Right ventricle myocardium superior (tissue), 1 donor: ENCODE measurements at regions not wholly inside any gene's neighbourhood (a gene's known extent, or its start where the extent isn't known, plus 50 kb on each side); places are given as distances from the start of the nearest gene placed in this dataset.
A peak's percentile ranks its signal among the peaks of the same experiment; 100 is the strongest.
"Not testable (repeated sequence)": the region's sequence is repeated elsewhere in the genome, so short reads cannot be mapped to it uniquely, and the experiment has no call there.

Experiments used
- ATAC-seq: fragments of 200-7000 bp; cut with Tn5 transposase; one replicate; pipeline ENCODE4 v1.9.1; 2020; ENCODE audit warnings: mild to moderate bottlenecking; ENCODE audit not compliant: poor library complexity
- DNase-seq: peaks from one replicate; pipeline ENCODE4 v3.0.0-alpha.2; 2020
- intact Hi-C: fragments of 100-400 bp; cut with DNase I; formaldehyde crosslinking; loops from one replicate; pipeline ENCODE4 v1.11.2; 2022
- donor health status: DM: no; HTN: yes; CAD: no; lungs with severe emphysema.

DNA sequence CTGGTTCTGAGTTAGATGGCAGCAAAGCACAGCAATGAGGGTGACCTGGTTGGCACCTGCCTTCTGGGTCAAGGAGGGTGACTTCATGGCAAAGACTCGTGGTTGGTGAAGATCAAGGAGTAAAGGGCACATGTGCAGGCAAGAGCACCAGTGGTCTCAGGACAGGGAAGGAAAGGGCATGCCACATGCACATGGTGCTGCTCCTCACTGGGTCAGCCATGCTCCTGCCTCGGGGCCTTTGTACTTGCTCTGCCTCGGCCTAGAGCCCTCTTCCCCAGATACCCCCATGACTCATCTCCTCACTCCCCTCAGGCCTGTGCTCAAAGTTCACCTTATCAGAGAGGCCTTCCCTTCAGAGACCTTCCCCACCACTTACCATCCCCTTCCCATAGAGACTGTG, 106.7 kb upstream of the KDM7A start:
- intact Hi-C loops = no loop called here
- no peak for DNase-seq
- ATAC-seq = no peak

DNA sequence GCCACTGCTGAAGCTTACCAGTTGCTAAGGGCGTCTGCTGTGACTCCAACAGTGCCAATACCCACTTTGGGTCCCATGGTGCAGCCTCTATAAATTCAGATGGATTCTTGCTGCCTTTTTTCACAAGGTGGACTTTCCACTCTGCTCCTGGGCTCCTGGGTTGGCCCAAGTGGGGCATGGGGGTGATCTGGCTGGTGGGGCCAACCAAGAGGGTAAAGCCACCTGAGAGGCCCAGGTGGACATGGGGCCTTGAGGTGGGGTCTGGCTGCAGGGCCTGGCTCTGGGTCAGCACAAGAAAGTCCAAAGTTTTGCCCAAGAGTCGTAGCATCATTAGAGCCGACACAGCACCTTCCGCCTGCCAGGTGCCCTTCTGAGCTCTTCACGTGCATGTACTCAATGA, 105.2 kb upstream of the KDM7A start:
- DNase-seq (no peak), ATAC-seq (no peak)
- intact Hi-C loops = no loop called here

DNA sequence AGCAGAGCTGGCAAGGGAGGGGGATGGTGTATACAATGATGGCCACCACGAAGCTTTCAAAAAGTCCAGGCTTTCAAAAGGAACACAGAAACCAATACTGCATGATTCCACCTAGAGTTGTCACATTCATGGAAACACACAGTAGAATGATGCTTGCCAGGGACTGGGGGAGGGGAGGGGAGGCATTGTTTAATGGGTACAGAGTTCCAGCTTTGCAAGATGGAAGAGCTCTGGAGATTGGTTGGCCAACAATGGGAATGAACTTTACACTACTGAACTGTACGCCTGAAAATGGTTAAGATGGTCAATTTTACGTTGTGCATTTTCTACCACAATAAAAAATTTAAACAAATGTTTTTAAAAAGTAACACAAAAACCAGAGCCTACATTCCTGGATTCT, 104.5 kb upstream of the KDM7A start:
- intact Hi-C loops = no loop called here
- no peak for ATAC-seq
- no peak for DNase-seq

- intact Hi-C loops = no loop called here
- DNase-seq = no peak
- no peak for ATAC-seq
Observed at GRCh38 chr7:140276001-140276400, 99.2 kb upstream of the KDM7A start.

DNA sequence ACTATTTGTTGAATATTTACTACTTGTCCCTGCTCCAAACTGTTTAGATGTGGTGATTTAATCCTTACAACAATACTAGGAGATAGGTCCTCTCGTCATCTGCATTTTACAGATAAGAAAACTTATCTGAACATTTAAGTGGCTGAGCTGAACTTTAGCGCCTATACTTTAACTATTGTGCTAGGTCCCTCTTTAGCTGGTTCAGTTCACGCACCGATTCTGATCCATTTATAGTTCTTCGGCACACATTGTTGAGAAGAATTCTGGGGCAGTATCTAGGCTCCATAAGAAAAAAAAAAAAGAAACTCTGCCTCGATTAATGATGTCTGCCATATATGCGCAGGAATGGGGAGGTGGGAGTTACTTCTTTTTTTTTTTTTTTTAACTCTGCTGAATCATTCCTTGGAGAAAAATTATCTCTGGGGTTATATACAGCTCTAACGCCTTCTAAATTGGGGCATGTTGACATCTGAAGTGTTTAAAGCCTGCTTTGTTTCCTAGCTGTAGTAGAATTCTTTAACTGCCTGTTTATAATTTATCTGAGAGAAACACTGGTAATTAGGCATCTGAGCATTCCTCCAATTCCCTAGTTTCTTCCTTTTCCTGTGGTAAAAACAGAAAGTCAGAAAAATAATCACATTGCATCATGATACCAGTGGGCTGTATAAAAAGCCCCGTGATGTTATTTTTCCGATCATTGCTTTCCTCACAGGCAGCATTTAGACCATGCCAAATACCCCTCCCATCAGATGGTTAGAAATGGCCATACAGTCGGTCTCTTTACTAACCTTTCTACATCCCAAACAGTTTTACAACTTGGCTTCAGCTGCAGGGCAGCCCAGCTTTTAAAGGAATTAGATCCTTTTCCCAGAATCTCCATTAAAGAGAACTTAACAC, 98.5 kb upstream of the KDM7A start:
- DNase-seq = no peak
- intact Hi-C loops = no loop called here
- no peak for ATAC-seq

DNA sequence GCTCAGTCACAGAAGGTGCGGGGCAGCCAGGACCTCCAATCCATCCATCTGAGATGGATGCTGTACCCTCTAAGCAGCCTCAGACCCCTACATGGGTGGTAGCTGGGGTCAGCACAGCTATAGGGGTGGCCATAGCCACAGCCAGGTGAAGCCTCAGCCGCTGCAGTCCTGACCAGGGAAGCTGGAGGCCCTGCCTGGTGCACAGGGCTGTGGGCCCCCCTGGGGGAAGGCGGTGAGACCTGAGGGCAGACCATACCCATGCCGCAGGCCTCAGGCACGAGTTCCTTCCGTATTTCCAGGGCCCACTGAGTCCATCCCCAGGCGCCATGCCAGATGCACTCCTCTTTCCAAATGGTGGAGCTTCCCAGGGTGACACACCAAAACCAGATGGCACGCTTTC, 96.6 kb upstream of the KDM7A start:
- DNase-seq (no peak), ATAC-seq (no peak)
- intact Hi-C loops = no loop called here

GRCh38 chr7:140271643-140271968, 94.8 kb upstream of the KDM7A start:
- DNase-seq, ATAC-seq, intact Hi-C loops: not testable (repeated sequence)

DNA sequence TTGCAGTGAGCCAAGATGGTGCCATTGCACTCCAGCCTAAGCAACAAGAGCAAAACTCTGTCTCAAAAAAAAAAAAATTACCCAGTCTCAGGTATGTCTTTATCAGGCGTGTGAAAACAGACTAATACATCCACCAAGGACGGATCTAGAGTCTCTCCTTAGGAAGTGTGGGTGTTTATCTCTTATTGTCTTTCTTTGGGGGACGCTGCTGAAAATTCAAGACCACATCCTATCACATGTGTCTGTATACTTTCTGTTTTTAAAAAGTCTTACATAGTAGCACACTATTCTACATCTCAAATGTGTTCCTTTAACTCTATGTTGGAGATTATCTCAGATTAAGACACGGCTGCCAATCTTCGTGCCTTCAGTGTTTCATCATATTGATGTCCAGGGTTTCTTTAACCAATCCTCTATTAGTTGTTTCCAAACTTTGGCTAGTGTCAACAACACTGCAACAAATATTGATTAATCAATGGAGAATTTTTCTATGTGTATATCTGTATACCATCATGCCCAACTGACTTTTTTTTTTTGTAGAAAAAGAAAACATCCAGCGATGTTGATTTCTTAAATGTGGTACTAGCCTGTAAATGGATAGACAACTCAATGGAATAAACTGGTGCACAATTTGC, 92.3 kb upstream of the KDM7A start:
- intact Hi-C loops = no loop called here

DNA sequence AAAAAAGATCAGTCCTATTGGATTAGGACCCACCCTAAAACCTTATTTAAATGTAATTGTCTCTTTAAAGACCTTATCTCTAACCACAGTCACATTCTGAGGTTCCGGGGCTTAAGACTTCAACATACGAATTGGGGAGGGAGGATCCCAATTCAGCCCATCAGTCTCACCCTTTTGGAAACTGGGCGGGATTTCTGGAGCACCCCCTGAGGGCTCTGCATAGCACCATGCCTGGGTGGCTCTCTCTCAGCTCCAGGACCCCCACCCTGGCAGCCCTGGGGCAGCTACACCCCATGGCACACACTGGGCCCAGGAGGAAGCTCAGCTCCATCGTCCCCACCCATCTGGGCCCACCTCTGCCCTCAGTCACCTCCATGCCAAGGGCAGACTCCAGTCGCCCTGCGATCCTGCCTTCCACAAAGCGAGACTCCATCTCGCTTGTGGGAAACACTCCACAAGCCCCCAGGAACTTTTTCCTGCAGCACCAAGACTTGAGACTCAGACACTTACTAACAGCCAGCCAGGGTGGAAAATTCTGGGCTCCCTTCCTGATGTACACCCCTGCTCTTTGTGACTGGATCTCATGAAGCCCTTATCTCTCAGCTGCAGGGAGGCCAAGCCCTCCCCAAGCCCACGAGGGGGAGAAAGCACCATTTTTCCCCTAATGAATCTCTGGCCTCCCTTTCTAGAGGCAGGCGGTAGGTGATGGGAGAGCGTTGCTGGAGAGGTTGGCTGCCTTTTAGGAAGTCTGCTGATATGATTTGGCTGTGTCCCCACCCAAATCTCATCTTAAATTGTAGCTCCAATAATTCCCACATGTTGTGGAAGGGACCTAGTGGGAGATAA, 90.8 kb upstream of the KDM7A start:
- intact Hi-C loops = no loop called here
- ATAC-seq = no peak
- no peak for DNase-seq

More for the DNA sequence above, 92.3 kb upstream of the KDM7A start:
- ATAC-seq = no peak
- no peak for DNase-seq

- DNase-seq (no peak), ATAC-seq (no peak)
- intact Hi-C loops = no loop called here
Observed at GRCh38 chr7:140263277-140263676, 86.5 kb upstream of the KDM7A start.

GRCh38 chr7:140262242-140262903, 85.6 kb upstream of the KDM7A start:
- DNase-seq (no peak), ATAC-seq (no peak)
- intact Hi-C loops = no loop called here

DNA sequence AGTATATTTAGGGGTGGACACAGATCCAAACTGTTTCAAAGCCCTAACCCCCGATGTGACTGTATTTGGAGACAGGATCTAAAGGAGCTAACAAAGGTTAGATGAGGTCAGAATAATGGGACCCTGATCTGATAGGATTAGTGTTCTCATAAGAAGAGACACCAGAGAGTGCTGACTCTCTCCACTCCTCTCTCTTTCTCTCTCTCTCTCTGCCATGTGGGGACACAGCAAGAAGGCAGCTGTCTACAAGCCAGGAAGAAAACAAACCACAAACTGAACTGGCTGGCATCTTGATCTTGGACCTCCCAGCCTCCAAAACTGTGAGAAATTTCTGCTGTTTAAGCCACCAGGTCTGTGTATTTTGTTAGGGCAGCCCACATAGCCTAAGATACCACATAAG, 84.7 kb upstream of the KDM7A start:
- intact Hi-C loops = no loop called here
- no peak for DNase-seq
- ATAC-seq = no peak

DNA sequence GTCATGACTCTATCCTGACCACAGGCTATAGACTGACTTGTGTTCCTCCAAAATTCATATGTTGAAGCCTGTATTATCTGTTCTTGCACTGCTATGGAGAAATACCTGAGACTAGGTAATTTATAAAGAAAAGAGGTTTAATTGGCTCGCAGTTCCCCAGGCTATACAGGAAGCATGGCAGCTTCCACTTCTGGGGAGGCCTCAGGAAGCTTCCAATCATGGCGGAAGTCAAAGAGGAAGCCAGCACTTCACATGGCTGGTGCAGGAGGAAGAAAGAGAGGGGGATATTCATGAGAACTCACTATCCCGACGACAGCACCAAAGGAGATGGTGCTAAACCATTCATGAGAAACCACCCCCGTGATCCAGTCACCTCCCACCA, 84.3 kb upstream of the KDM7A start:
- intact Hi-C loops = no loop called here
- no peak for ATAC-seq
- DNase-seq = no peak

GRCh38 chr7:140260352-140261104, 83.7 kb upstream of the KDM7A start:
- DNase-seq (no peak), ATAC-seq (no peak)
- intact Hi-C loops = no loop called here

DNA sequence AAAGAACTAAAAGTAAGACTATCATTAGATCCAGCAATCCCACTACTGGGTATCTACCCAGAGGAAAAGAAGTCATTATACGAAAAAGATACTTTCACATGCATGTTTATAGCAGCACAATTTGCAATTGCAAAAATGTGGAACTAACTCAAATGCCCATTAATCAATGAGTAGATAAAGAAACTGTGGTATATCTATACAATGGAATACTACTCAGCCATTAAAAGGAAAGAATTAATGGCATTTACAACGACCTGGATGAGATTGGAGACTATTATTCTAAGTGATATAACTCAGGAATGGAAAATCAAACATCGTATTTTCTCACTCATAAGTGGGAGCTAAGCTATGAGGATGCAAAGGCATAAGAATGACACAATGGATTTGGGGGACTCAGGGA, 80.5 kb upstream of the KDM7A start:
- DNase-seq, ATAC-seq, intact Hi-C loops: not testable (repeated sequence)

DNA sequence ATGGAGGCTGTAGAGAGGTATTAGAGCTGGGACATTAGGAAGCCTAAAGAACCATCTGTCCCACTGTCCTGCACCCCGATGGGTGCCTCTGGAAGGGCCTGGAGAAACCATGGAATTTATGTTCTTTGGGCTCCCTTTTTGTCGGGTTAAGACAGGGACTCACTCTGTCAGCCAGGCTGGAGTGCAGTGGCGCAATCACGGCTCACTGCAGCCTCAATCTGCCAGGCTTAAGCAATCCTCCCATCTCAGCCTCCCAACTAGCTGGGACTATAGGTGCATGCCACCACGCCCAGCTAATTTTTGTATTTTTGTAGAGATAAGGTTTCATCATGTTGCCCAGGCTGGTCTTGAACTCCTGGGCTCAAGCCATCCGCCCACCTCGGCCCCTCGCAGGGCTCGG, 78.2 kb upstream of the KDM7A start:
- intact Hi-C loops, DNase-seq, ATAC-seq: not testable (repeated sequence)

DNA sequence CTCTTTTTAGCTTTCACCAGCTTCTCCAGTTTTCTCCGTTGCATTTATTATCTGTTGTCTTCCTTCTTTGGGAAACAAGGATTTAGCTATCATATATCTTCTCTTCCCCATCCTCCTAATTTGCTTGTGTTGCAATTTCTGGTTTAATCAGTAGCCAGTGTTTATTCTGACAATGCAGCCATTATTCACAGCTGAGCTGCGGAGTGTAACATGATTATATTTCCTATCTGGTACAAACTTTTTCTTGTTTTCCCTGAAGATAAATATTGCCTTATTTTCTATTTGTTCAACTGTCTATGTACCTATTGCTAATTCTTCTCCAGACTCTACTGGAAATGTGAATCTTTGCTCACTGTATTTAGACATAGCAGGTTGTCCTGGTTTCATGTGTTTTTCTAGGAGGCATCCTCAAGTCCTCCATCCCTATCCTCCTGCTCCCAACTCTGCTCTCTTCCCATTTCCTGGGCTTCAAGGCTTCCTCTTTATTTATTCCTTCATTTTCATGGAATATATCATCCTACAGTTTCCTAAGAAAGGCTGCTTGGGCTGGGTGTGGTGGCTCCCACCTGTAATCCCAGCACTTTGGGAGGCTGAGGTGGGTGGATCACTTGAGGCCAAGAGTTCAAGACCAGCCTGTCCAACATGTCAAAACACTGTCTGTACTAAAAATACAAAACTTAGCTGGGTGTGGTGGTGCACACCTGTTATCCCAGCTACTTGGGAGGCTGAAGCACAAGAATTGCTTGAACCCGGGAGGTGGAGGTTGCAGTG, 72.4 kb upstream of the KDM7A start:
- DNase-seq (no peak), ATAC-seq (no peak)
- intact Hi-C loops = no loop called here

DNA sequence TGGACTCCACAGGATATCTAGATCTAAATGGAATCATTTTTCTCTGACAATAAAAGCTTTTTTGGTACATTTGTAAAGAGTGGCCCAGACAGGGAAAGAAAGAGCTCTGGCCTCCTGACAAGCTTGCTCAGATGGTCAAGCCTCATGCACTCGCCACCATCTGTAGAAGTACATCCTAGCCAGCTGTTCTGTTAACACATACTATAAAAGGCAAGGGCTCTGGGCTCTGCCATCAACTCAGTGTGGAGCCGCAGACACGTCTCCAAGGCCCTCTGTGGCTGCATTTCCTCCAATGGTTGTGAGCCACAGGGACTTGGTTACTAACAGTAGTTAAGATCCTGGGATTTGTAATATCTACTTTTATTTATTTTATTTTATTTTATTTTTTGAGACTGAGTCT, 70.8 kb upstream of the KDM7A start:
- ATAC-seq = peak; percentile 68
- intact Hi-C loops = no loop called here
- DNase-seq = no peak
